Stimulated activated CD4-positive, alpha-beta T cell treated with anti-CD3 and anti-CD28 coated beads, Interleukin-15, amount 100 ng/mL, for 24 hours (primary cell): ENCODE measurements at regions not wholly inside any gene's neighbourhood (a gene's known extent, or its start where the extent isn't known, plus 50 kb on each side); places are given as distances from the start of the nearest gene placed in this dataset.
"Not testable (repeated sequence)": the region's sequence is repeated elsewhere in the genome, so short reads cannot be mapped to it uniquely, and the experiment has no call there.

Experiments
- DNase-seq: peaks from one replicate; pipeline ENCODE4 v3.0.0-alpha.2; 2020

- no peak for DNase-seq
These were observed 349.0 kb downstream of the LMO7 start for GRCh38 chr13:75985132-75985531.

- DNase-seq = no peak
These were observed 342.7 kb downstream of the LMO7 start for GRCh38 chr13:75978818-75979217.

DNA sequence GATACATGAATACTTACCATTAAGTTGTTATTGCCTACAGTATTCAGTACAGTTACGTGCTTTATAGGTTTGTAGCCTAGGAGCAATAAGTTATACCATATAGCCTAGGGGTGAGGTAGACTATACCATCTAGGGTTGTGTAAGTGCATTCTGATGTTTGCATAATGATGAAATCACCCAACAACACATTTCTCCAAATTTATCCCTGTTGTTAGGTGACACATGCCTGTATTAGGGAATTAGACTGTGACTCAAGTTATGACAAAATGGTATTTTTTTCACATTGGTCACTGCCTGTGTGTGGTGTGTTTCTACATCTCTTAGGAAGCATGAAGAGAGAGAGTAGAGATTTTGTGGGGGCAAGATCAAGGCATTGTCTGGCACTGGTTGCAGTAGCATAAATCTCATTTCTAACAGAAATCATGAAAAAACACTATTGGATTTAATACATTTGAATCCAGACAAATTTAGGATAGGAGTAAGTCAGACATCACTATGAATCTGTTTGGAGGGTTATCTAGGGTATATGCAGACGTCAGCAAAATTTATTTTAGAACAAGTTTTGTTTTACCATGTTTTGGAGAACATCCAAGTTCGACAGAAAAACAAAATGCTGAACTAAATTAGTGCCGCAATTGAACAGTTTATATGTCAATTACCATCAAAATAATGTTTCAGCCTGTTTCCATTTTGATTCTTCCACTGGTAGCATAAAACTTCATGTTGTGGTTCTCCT is 332.1 kb downstream of the LMO7 start:
- DNase-seq = no peak

DNA sequence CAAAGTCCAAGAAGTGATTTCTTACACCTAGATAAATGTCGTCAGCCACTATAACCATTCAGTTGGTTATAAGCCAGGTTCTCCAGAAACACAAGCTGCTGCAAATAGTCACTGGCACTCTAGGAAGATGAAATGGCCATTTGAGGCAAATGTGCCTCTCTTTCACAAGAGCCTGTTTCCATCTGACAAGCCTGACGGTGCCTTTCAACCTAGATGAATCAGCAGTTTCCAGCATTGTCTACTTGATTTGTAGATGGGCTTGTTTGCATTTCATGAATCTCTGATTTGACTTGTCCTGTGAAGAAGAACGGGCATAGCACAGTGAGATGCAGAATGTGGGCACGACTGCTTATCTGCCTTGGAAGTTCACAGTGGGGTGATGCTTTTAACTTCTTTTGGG is 327.2 kb downstream of the LMO7 start:
- DNase-seq = no peak

- DNase-seq = no peak
These were observed 325.8 kb downstream of the LMO7 start for GRCh38 chr13:75961911-75962310.

- DNase-seq = no peak
These were observed 324.4 kb downstream of the LMO7 start for GRCh38 chr13:75960538-75960994.

GRCh38 chr13:75959861-75960481 is 323.8 kb downstream of the LMO7 start:
- no peak for DNase-seq

DNA sequence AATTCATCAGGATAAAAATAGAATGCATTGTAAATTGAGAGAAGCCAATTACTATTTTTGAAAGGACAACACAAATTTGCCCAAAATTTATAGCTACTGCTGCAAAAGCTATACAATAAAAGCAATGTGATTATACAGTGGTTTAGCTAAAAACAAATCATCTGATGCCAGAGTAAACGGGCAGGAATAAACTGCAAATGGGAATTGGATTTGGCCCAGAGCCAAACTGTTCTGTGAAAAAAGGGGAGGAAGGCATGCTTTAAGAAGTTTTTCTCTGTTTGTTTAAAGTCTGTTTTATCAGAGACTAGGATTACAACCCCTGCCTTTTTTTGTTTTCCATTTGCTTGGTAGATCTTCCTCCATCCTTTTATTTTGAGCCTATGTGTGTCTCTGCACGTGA is 317.5 kb downstream of the LMO7 start:
- not testable (repeated sequence) for DNase-seq

- no peak for DNase-seq
These were observed 311.3 kb downstream of the LMO7 start for GRCh38 chr13:75947448-75947847.

DNA sequence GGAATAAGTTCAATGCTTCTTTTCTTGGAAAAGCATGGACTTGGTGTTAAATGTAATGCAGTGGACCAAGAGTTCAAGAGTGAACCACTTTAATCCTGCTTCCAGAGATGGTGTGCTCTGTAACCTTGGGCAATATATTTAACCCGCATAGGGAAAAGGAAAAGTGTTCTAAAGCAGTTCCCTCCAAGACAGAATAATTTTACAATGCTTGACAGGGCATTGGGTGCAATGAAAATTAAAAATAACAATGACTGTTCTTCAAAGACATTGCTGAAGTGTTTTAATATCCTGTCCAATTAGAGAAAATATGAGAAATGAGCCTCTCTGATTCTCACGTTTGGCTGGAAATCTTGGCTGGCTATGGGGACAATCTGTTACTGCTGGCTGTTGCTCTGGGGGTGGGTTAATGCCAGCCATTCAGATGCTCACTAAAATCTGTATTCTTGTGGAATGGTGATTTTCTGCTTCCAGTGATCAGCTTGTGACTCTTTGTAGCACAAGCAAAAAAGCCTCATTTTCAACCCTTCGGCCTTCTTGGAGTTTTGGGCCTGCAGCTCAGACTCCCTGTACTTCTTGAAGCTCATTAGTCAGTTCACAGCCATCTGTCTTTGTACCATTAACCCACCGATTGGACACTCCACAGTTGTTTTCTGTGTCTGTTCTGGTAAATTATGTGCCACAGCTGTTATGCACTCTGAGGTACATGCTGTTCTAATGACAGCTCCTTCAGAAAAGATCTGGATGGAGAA is 310.6 kb downstream of the LMO7 start:
- no peak for DNase-seq

GRCh38 chr13:75945841-75946482 is 309.8 kb downstream of the LMO7 start:
- DNase-seq = no peak

DNA sequence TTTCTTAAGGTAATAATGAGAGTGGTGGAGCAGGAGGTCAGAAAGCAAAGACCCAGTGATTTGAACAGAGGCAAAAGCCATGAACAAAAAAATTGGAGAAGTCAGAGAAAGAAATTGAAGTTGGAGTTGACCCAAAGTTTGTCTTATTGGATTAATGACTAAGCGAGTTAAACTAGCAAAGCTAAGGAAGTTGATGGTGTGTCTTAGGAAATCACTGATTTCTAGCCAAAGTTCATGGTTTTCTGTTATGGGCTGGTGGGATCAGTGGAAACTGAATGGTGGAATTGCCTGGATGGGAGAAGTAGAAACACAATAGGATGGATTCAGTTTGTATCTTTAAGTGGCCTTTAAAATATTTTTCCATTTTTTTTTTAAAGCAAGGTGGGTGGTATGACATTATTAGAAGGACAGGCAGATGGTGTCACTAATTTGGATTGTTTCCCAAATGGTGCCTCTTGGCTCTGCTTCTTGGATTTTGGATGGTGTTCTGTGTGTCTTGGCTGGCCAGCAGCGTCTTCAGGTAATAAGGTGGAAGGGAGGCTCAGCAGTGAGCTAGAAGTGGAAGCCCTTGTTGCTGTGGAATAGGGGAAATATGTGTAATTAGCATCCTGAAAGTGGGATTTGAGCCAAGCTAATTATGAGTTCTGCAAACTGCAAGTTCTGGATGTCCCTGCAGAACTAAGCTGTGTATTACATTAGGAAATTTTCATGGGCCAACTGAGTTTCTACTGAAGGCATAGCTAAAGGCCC is 302.9 kb downstream of the LMO7 start:
- DNase-seq = no peak

GRCh38 chr13:75936791-75937190 is 300.7 kb downstream of the LMO7 start:
- no peak for DNase-seq

GRCh38 chr13:75935805-75936204 is 299.7 kb downstream of the LMO7 start:
- no peak for DNase-seq

DNA sequence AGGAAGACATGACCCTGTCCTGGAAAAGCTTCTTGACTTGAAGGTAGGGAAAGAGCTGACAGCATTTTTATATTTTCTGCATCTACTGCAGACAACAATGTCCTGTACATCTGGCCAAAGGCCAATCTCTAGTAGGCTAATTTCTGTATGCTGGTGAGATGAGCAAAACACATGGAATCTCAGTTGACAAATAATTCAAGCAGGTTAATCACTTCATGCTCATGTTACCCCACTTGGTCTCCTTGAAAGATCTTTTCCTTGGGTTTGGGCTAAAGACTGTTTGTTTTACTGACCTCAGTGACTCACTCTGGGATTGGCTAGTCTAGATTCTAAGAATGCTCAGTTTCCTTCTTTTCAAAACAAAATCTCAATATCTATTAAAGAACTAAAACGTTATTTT is 298.8 kb downstream of the LMO7 start:
- DNase-seq = no peak

DNA sequence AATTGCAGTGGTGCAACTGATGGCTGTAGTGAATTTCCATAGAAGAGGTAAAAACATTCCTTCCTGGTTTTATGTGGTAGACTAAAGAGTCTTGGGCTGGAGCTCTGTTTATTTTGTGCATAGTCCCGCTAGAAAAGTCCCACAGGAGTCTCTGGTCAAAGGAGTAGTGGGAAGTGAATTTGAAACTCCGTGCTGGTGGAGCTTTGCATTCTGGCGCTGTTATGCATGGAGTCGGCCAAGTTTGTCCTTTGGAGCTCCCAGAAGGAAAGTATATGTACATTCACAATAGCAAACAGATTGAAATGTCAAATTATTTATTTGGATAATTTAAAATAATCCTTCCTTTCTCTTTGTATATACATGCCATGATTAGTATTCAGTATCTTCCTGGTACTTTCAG is 296.5 kb downstream of the LMO7 start:
- no peak for DNase-seq

DNA sequence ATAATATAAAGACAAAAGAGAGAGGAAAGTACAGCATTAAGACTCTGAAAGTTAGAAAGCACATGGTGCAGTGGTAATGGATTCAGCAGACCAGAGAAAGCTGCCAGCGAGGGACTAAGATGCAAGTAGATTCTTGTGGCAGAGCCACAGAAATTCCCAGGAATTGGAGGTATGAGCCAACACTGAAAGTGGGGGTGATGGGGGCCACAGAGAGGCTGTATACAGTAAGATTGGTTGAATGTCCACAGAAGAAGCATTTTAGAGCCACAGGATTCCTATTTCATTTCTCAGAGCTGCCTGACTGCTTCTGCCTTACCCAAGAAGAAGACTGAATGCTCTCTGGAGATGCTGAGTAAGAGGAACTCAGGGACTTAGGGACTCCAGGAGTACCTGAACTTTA is 295.0 kb downstream of the LMO7 start:
- no peak for DNase-seq

GRCh38 chr13:75929076-75929475 is 292.9 kb downstream of the LMO7 start:
- no peak for DNase-seq

- no peak for DNase-seq
These were observed 291.1 kb downstream of the LMO7 start for GRCh38 chr13:75927183-75927669.

DNA sequence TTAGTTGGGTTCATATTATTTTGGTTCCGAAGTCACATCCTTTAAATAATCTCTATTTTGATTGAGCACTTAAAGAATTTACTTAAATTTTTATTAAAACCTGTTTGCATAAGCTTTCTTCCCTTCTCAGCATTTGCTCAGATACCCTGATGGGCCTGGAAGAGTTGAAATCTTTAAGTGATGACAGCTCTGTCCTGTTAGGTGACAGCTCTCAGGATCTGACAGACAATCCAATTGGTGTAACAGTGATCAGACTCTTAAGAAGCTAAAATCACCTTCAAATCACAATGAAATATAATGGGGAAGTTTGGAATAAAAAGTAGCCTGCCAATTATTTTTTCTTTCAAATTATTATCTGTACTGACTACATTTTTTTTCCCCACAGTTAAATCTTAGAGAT is 284.4 kb downstream of the LMO7 start:
- DNase-seq = no peak

- DNase-seq = no peak
These were observed 283.6 kb downstream of the LMO7 start for GRCh38 chr13:75919660-75920199.

DNA sequence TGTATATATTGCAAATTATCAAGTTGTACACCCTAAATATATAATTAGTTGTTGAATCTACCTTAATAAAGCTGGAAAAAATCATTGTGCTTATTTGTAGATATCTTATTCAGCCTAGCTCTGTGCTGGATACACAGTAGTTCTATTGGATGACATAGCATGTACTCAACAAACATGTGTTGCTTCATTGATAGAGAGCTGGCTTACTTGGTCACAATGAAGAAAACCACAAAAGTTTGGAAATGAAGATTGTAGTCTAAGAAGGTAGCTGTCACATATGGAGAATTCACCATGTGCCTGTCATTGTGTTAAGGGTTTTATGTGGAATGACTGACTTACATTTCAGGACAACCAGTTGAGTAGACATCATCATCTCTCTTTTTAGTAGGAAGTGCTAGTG is 278.9 kb downstream of the LMO7 start:
- no peak for DNase-seq
